ENCODE measurements at regions not wholly inside any gene's neighbourhood (a gene's known extent, or its start where the extent isn't known, plus 50 kb on each side); places are given as distances from the start of the nearest gene placed in this dataset.

DNA sequence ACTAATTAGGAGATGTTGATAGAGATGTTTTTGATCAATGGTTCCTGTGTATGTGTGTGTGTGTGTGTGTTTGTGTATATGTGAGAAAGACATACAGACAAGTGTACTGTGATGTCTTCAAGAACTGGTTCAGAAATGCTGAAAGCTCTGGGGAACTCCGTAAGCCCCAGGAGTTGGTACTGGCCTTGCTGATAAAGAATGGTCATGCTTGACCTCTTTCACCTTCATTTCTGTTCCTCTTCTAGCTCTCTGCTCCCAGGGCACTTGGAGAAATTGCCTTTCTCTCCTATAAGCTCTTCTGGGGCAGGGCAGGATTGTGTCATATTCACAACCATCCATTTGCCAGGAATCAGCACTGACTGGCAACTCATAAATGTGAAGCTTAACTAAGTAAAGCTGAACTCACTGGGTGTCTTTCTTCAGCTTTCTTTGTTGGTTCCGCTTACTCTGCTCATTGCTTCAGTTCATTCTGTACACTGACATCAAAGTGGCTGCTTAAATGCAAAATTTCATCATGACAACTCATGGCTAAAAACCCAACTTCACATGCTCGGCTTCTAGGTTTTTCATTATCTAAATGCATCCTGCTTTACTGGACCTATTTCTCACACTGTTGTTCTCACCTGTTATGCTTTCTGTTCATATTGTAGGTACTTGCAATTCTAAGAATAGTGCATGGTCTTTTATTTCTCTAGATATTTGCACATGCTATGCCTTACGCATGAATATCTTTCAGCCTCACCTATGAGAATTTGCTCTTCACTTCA lies 162.1 kb upstream of the LYSMD4 start:
- TF ChIP-seq, protein P1, sequence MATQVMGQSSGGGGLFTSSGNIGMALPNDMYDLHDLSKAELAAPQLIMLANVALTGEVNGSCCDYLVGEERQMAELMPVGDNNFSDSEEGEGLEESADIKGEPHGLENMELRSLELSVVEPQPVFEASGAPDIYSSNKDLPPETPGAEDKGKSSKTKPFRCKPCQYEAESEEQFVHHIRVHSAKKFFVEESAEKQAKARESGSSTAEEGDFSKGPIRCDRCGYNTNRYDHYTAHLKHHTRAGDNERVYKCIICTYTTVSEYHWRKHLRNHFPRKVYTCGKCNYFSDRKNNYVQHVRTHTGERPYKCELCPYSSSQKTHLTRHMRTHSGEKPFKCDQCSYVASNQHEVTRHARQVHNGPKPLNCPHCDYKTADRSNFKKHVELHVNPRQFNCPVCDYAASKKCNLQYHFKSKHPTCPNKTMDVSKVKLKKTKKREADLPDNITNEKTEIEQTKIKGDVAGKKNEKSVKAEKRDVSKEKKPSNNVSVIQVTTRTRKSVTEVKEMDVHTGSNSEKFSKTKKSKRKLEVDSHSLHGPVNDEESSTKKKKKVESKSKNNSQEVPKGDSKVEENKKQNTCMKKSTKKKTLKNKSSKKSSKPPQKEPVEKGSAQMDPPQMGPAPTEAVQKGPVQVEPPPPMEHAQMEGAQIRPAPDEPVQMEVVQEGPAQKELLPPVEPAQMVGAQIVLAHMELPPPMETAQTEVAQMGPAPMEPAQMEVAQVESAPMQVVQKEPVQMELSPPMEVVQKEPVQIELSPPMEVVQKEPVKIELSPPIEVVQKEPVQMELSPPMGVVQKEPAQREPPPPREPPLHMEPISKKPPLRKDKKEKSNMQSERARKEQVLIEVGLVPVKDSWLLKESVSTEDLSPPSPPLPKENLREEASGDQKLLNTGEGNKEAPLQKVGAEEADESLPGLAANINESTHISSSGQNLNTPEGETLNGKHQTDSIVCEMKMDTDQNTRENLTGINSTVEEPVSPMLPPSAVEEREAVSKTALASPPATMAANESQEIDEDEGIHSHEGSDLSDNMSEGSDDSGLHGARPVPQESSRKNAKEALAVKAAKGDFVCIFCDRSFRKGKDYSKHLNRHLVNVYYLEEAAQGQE (IDR thresholded peaks at IDR 0.05; ENCODE audit: low read depth, low read length), result no peak
- TF ChIP-seq FOXM1 (IDR thresholded peaks at IDR 0.05; ENCODE audit: low read depth) (no peak), ELF1 (IDR thresholded peaks at IDR 0.05) (no peak), CHD2 (IDR thresholded peaks at IDR 0.05; ENCODE audit: low read length, partially characterized antibody) (no peak), RFX5 (IDR thresholded peaks at IDR 0.05; ENCODE audit: low read length) (no peak), NFIC (IDR thresholded peaks at IDR 0.05; ENCODE audit: borderline replicate concordance) (no peak)
- CTCF ChIA-PET, result no interaction called here
- Histone ChIP-seq H3K9me3 (no peaks in the 10 kb centered on the region), H3K27me3 (ENCODE audit: insufficient read depth) (no peaks in the 10 kb centered on the region), H3K4me2 (no peak overlapping the region), H3K4me1 (ENCODE audit: control insufficient read depth in 1 of 2, insufficient read depth in 2 of 2, low read depth in 1 of 2, low read length in 1 of 2) (no peaks in the 10 kb centered on the region), H4K20me1 (ENCODE audit: insufficient read depth) (no peaks in the 10 kb centered on the region), H3K27ac (ENCODE audit: low read depth in 2 of 2, low read length in 1 of 2) (no peak overlapping the region), H2AFZ (ENCODE audit: low read depth) (no peak overlapping the region), H3K4me3 (ENCODE audit: low read depth in 2 of 2, low read length in 1 of 2) (no peak overlapping the region), H3K9me2 (no peaks in the 10 kb centered on the region), H3K79me2 (ENCODE audit: insufficient read depth) (no peaks in the 10 kb centered on the region), H3K9ac (no peak overlapping the region), H3F3A (replicated peaks; ENCODE audit: insufficient read depth) (no peaks in the 10 kb centered on the region), H3K36me3 (replicated peaks in 1 of 2; ENCODE audit: control insufficient read depth in 1 of 2, insufficient read depth in 2 of 2, low read length in 1 of 2) (no peaks in the 10 kb centered on the region)
- POLR2A ChIA-PET, result no interaction called here
- WGBS (ENCODE audit: low lambda C conversion rate), result 57% methylated on average over 4 of the region's 4 CpGs
- no peak for DNase-seq

DNA sequence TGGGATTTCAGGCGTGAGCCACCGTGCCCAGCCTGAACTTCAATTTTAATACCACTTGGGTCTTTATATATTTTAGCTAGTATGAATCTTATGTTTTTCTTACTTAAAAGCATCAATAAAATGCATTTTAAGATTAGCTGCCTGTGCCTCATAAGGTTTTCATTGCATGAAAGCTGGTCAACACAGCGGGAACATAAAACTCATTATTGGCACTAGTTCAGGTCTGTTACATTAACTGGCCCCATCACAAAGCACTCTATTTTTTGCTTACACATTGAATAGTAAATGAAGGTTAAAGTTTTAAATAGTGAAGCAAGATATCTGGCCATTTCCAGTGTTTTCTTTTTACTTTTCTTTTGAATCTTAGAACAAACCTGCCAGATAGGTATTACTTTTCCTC lies 145.6 kb upstream of the LYSMD4 start:
- no peaks in the 10 kb centered on the region for H3K36me3 ChIP-seq (replicated peaks in 1 of 2; ENCODE audit: control insufficient read depth in 1 of 2, insufficient read depth in 2 of 2, low read length in 1 of 2)
- DNase-seq, result no peak
- H3F3A ChIP-seq (replicated peaks; ENCODE audit: insufficient read depth), result no peaks in the 10 kb centered on the region
- H3K79me2 ChIP-seq (ENCODE audit: insufficient read depth), result no peaks in the 10 kb centered on the region
- TF ChIP-seq, protein P2, sequence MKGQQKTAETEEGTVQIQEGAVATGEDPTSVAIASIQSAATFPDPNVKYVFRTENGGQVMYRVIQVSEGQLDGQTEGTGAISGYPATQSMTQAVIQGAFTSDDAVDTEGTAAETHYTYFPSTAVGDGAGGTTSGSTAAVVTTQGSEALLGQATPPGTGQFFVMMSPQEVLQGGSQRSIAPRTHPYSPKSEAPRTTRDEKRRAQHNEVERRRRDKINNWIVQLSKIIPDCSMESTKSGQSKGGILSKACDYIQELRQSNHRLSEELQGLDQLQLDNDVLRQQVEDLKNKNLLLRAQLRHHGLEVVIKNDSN (IDR thresholded peaks at IDR 0.05; ENCODE audit: borderline replicate concordance, low read depth), result no peak
- TF ChIP-seq TEAD4 (IDR thresholded peaks at IDR 0.05; ENCODE audit: borderline replicate concordance, insufficient read depth) (no peak), MEF2A (IDR thresholded peaks at IDR 0.05; ENCODE audit: borderline replicate concordance, low read depth) (no peak), RCOR1 (IDR thresholded peaks at IDR 0.05; ENCODE audit: low read length) (no peak)
- TF ChIP-seq, protein P3, sequence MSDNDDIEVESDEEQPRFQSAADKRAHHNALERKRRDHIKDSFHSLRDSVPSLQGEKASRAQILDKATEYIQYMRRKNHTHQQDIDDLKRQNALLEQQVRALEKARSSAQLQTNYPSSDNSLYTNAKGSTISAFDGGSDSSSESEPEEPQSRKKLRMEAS (IDR thresholded peaks at IDR 0.05; ENCODE audit: low read depth), result no peak
- no peaks in the 10 kb centered on the region for H4K20me1 ChIP-seq (ENCODE audit: insufficient read depth)
- no peak overlapping the region for H3K27ac ChIP-seq (ENCODE audit: low read depth in 2 of 2, low read length in 1 of 2)
- POLR2A ChIA-PET, result no interaction called here
- H3K9ac ChIP-seq, result no peak overlapping the region
- H3K9me3 ChIP-seq, result no peaks in the 10 kb centered on the region
- CTCF ChIA-PET, result interaction anchor here (1.3 kb wide), 1 partner anchor 12 kb away, joined by 3 read pairs; no protein-coding TSS in a partner anchor
- H3K4me3 ChIP-seq (ENCODE audit: low read depth in 2 of 2, low read length in 1 of 2), result no peak overlapping the region
- H3K4me2 ChIP-seq, result no peak overlapping the region
- WGBS (ENCODE audit: low lambda C conversion rate), result 82% methylated on average over 3 of the region's 3 CpGs
- H3K9me2 ChIP-seq, result no peaks in the 10 kb centered on the region; the same call in 1 of the 2 replicates
- no peak overlapping the region for H2AFZ ChIP-seq (ENCODE audit: low read depth)
- H3K4me1 ChIP-seq (ENCODE audit: control insufficient read depth in 1 of 2, insufficient read depth in 2 of 2, low read depth in 1 of 2, low read length in 1 of 2), result no peaks in the 10 kb centered on the region
- H3K27me3 ChIP-seq (ENCODE audit: insufficient read depth), result no peaks in the 10 kb centered on the region
